H9 (cell line): ENCODE measurements at regions not wholly inside any gene's neighbourhood (a gene's known extent, or its start where the extent isn't known, plus 50 kb on each side); places are given as distances from the start of the nearest gene placed in this dataset.

Experiments
- DNase-seq: peaks from one replicate; pipeline ENCODE4 v3.0.0-alpha.2; 2017
- H2AFZ ChIP-seq: one replicate; pipeline ENCODE4 v1.6.1; 2013; ENCODE audit warnings: mild to moderate bottlenecking, low read length, control low read depth, moderate library complexity
- H2AK5ac ChIP-seq: 2 replicates; pipeline ENCODE4 v1.6.1; 2013; ENCODE audit warnings: low read length, control low read depth, mixed read lengths; ENCODE audit not compliant: insufficient read length
- H2BK120ac ChIP-seq: one replicate; pipeline ENCODE4 v1.6.1; 2013; ENCODE audit warnings: low read depth, mild to moderate bottlenecking, low read length, control low read depth, inconsistent platforms; ENCODE audit not compliant: poor library complexity, severe bottlenecking
- H2BK12ac ChIP-seq: 2 replicates; pipeline ENCODE4 v1.6.1; 2013; ENCODE audit warnings: low read length, control low read depth, mixed read lengths, low read depth; ENCODE audit not compliant: insufficient read length
- H2BK15ac ChIP-seq: 2 replicates; pipeline ENCODE4 v1.6.1; 2013; ENCODE audit warnings: low read depth, low read length, control low read depth
- H2BK20ac ChIP-seq: one replicate; pipeline ENCODE4 v1.6.1; 2013; ENCODE audit warnings: low read depth, mild to moderate bottlenecking, low read length, control low read depth, inconsistent platforms; ENCODE audit not compliant: poor library complexity, severe bottlenecking
- H2BK5ac ChIP-seq: 2 replicates; pipeline ENCODE4 v1.6.1; 2013; ENCODE audit warnings: low read length, control low read depth, mixed read lengths; ENCODE audit not compliant: insufficient read length
- H3K14ac ChIP-seq: 2 replicates; pipeline ENCODE4 v1.6.1; 2013; ENCODE audit warnings: low read length, control low read depth; ENCODE audit not compliant: insufficient read depth
- H3K18ac ChIP-seq: 2 replicates; pipeline ENCODE4 v1.6.1; 2013; ENCODE audit warnings: low read depth, mild to moderate bottlenecking, mixed read lengths, low read length, control low read depth; ENCODE audit not compliant: insufficient read length
- H3K23ac ChIP-seq: 2 replicates; pipeline ENCODE4 v1.6.1; 2013; ENCODE audit warnings: low read length, control low read depth, mixed read lengths, low read depth; ENCODE audit not compliant: insufficient read length
- H3K23me2 ChIP-seq: 2 replicates; pipeline ENCODE4 v1.6.1; 2013; ENCODE audit warnings: low read depth, mild to moderate bottlenecking, mixed read lengths, low read length, control low read depth; ENCODE audit not compliant: insufficient read length, poor library complexity, severe bottlenecking
- H3K27ac ChIP-seq: 2 replicates; pipeline ENCODE4 v1.5.1; 2013; ENCODE audit warnings: low read length, control low read depth, mixed read lengths, low read depth; ENCODE audit not compliant: insufficient read length
- H3K27me3 ChIP-seq: 2 replicates; pipeline ENCODE4 v1.6.1; 2013; ENCODE audit warnings: low read length, control low read depth, inconsistent platforms; ENCODE audit not compliant: insufficient read depth
- H3K4ac ChIP-seq: 2 replicates; pipeline ENCODE4 v1.6.1; 2013; ENCODE audit warnings: low read depth, mild to moderate bottlenecking, control low read depth, inconsistent platforms, low read length, moderate library complexity
- H3K4me1 ChIP-seq: 2 replicates; pipeline ENCODE4 v1.6.1; 2013; ENCODE audit warnings: low read length, control low read depth, inconsistent platforms; ENCODE audit not compliant: insufficient read depth
- H3K4me2 ChIP-seq: 2 replicates; pipeline ENCODE4 v1.6.1; 2013; ENCODE audit warnings: low read length, control low read depth, mixed read lengths; ENCODE audit not compliant: insufficient read length, insufficient read depth
- H3K56ac ChIP-seq: 2 replicates; pipeline ENCODE4 v1.6.1; 2013; ENCODE audit warnings: low read depth, mild to moderate bottlenecking, mixed read lengths, low read length, control low read depth; ENCODE audit not compliant: insufficient read length
- H3K79me1 ChIP-seq: 2 replicates; pipeline ENCODE4 v1.6.1; 2013; ENCODE audit warnings: low read depth, mild to moderate bottlenecking, moderate library complexity, low read length, control low read depth, inconsistent platforms; ENCODE audit not compliant: insufficient read depth, poor library complexity, severe bottlenecking
- H3K79me2 ChIP-seq: 2 replicates; pipeline ENCODE4 v1.6.1; 2013; ENCODE audit warnings: low read length, control low read depth, inconsistent platforms; ENCODE audit not compliant: insufficient read depth
- H3K9ac ChIP-seq: 2 replicates; pipeline ENCODE4 v1.6.1; 2013; ENCODE audit warnings: low read length, control low read depth, mixed read lengths; ENCODE audit not compliant: insufficient read length; ENCODE audit errors: extremely low read depth
- H3K9me3 ChIP-seq: one replicate; pipeline ENCODE4 v1.6.1; 2013; ENCODE audit warnings: low read depth, low read length, inconsistent platforms; ENCODE audit not compliant: control insufficient read depth
- H3T11ph ChIP-seq: one replicate; pipeline ENCODE4 v1.6.1; 2013; ENCODE audit warnings: mild to moderate bottlenecking, low read length, control low read depth, inconsistent platforms
- H4K20me1 ChIP-seq: one replicate; pipeline ENCODE4 v1.6.1; 2013; ENCODE audit not compliant: control insufficient read depth, insufficient read length, insufficient read depth
- H4K5ac ChIP-seq: 2 replicates; pipeline ENCODE4 v1.6.1; 2013; ENCODE audit warnings: low read depth, mild to moderate bottlenecking, mixed read lengths, low read length, control low read depth; ENCODE audit not compliant: insufficient read length
- H4K8ac ChIP-seq: replicated peaks from 2 replicates; pipeline ENCODE4 v1.6.1; 2013; ENCODE audit warnings: low read length, control low read depth, mixed read lengths, low read depth; ENCODE audit not compliant: insufficient read length
- H4K91ac ChIP-seq: 2 replicates; pipeline ENCODE4 v1.6.1; 2013; ENCODE audit warnings: low read depth, mild to moderate bottlenecking, moderate library complexity, mixed read lengths, low read length, control low read depth; ENCODE audit not compliant: insufficient read length
- H3K27ac Mint-ChIP-seq, 3 experiments: 2 replicates in 2 of 3; 3 replicates in 1 of 3; pipeline ENCODE4 v1.8.0; 2020 to 2021; ENCODE audit warnings: mixed read lengths in 3 of 3, mild to moderate bottlenecking in 1 of 3, moderate library complexity in 1 of 3
- H3K27me3 Mint-ChIP-seq: 2 replicates; pipeline ENCODE4 v1.8.0; 2021; ENCODE audit warnings: low read depth, mild to moderate bottlenecking, moderate library complexity, mixed read lengths
- H3K36me3 Mint-ChIP-seq, 3 experiments: 2 replicates in 2 of 3; 3 replicates in 1 of 3; pipeline ENCODE4 v1.8.0; 2020 to 2021; ENCODE audit warnings: low read depth in 3 of 3, mixed read lengths in 3 of 3; ENCODE audit not compliant: insufficient read depth in 1 of 3
- H3K4me1 Mint-ChIP-seq, 2 experiments: 2 replicates each; pipeline ENCODE4 v1.8.0; 2020; ENCODE audit warnings: mixed read lengths in 2 of 2
- H3K4me3 Mint-ChIP-seq, 2 experiments: 2 replicates in 1 of 2; 3 replicates in 1 of 2; pipeline ENCODE4 v1.8.0; 2020 to 2021; ENCODE audit warnings: mild to moderate bottlenecking in 2 of 2, mixed read lengths in 2 of 2, moderate library complexity in 1 of 2
- H3K9me3 Mint-ChIP-seq, 2 experiments: 2 replicates in 1 of 2; 3 replicates in 1 of 2; pipeline ENCODE4 v1.8.0; 2020; ENCODE audit warnings: mild to moderate bottlenecking in 2 of 2, mixed read lengths in 2 of 2, moderate library complexity in 1 of 2
- WGBS: extraction: QIAGEN DNeasy Blood & Tissue Kit; methylation state at CpG from one replicate; pipeline ENCODE4 v1.1.7; 2013; ENCODE audit warnings: missing lambda C conversion rate, low lambda C conversion rate, mixed read lengths; ENCODE audit not compliant: insufficient read length; ENCODE audit errors: extremely low coverage; 5-methylcytosine and 5-hydroxymethylcytosine counted together
- TF ChIP-seq, protein P1 (sequence below): fragments of 200-600 bp; sonication (generic); conservative IDR thresholded peaks from 3 replicates; pipeline ENCODE4 v1.8.0; 2021; ENCODE audit warnings: antibody characterized with exemption, mild to moderate bottlenecking

DNA sequence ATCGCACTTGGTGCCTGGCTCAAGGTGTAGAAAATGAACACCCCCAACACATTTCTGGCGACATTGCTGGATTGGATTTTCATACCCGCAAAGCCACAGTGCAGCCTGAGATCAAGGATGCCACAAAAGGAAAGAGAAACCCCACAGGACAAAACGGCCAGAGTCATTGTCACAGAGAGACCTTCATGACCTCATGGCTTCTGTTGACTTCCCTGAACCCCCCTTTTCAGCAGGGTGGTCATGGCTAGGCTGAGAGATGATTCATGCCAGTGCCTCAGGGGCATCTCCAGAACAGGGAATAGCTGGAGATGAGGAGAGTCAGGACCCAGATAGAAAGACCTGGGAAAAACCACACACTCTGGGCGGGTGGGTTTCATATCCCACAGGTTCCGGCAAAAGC lies 122.0 kb downstream of the C16orf95 start:
- H3K36me3 Mint-ChIP-seq, result no peaks in the 10 kb centered on the region

More for the DNA sequence above, 122.0 kb downstream of the C16orf95 start:
- Histone ChIP-seq H3K23ac (no peak overlapping the region), H2AFZ (no peak overlapping the region), H3T11ph (no peak overlapping the region), H3K56ac (no peak overlapping the region), H3K9ac (no peak overlapping the region), H3K23me2 (no peaks in the 10 kb centered on the region), H2BK15ac (no peak overlapping the region), H4K20me1 (no peaks in the 10 kb centered on the region), H3K4ac (no peak overlapping the region), H4K5ac (no peak overlapping the region), H3K79me2 (no peaks in the 10 kb centered on the region), H4K91ac (no peak overlapping the region), H2AK5ac (no peak overlapping the region), H2BK12ac (no peak overlapping the region), H3K79me1 (no peaks in the 10 kb centered on the region), H3K4me2 (no peak overlapping the region), H3K27ac (no peak overlapping the region), H3K27me3 (no peaks in the 10 kb centered on the region), H3K4me1 (no peaks in the 10 kb centered on the region), H3K18ac (no peak overlapping the region), H2BK20ac (no peak overlapping the region), H4K8ac (no peak overlapping the region), H2BK5ac (no peak overlapping the region), H3K9me3 (no peaks in the 10 kb centered on the region), H2BK120ac (no peak overlapping the region), H3K14ac (no peak overlapping the region)
- H3K27me3 Mint-ChIP-seq, result peaks cover 3% of the 10 kb centered on the region
- H3K9me3 Mint-ChIP-seq, result peaks cover 0 to 3% of the 10 kb centered on the region in 2 experiments; a peak in 2 of 5 replicates
- no CpG with 5 or more reads among the region's 6 CpGs for WGBS
- no peak overlapping the region for H3K4me3 Mint-ChIP-seq
- TF ChIP-seq, protein P1, sequence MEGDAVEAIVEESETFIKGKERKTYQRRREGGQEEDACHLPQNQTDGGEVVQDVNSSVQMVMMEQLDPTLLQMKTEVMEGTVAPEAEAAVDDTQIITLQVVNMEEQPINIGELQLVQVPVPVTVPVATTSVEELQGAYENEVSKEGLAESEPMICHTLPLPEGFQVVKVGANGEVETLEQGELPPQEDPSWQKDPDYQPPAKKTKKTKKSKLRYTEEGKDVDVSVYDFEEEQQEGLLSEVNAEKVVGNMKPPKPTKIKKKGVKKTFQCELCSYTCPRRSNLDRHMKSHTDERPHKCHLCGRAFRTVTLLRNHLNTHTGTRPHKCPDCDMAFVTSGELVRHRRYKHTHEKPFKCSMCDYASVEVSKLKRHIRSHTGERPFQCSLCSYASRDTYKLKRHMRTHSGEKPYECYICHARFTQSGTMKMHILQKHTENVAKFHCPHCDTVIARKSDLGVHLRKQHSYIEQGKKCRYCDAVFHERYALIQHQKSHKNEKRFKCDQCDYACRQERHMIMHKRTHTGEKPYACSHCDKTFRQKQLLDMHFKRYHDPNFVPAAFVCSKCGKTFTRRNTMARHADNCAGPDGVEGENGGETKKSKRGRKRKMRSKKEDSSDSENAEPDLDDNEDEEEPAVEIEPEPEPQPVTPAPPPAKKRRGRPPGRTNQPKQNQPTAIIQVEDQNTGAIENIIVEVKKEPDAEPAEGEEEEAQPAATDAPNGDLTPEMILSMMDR, result no peak
- DNase-seq, result no peak
- 0 out of 7 replicates have a peak overlapping the region, but pooled peaks of 1 of the 3 experiments have one; percentile 34 for H3K27ac Mint-ChIP-seq
- H3K4me1 Mint-ChIP-seq, result peaks cover 17 to 22% of the 10 kb centered on the region in 2 experiments
